ENCODE measurements at regions not wholly inside any gene's neighbourhood (a gene's known extent, or its start where the extent isn't known, plus 50 kb on each side); places are given as distances from the start of the nearest gene placed in this dataset.

DNA sequence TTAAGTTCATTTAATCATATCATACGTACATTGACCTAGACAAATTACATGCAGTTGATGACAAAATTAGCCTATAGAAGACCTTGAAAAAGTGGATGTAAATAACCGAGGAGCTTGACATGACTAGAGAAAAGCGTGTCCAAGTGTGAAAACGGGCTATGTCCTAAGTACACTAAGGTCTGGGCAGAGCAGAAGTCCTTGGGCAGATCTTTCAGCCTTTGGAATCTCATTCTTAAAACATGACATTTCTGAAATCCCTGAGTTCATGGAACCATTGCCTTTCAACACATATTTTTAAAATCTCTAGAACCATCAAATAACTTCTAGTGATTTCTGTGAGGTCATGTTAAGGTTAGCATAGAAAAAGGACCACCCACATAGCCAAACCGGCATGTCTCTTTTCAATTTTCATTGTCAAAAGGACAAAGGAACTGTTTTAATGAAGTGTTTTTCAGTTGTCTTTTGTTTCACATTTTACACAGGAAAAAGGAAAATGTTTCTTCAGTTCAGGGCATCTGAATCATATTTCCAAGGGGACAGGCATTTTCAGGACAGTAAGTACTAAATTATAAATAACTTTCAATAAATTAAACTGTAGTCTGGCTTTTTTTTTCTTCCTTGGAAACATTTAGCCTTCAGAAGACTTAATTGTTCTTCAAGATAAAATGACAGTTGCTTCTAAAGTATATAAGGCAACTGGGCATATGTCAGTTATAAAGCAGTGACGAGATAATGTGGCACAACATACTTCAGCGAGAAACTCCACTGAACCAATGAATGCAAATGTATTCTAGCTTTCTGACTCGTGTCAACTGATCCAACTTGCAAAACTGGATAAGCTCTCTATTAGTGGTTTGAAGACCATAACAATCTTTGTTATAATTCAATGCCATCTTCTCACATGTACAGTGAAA lies 416.8 kb downstream of the NFIB start:
- DNase-seq: no peak
- no peaks in the 10 kb centered on the region for H3K36me3 ChIP-seq
- H3K27me3 ChIP-seq: no peaks in the 10 kb centered on the region
- H3K4me3 ChIP-seq (ENCODE audit: low read depth, low read length): no peak overlapping the region
- TF ChIP-seq, protein P1, sequence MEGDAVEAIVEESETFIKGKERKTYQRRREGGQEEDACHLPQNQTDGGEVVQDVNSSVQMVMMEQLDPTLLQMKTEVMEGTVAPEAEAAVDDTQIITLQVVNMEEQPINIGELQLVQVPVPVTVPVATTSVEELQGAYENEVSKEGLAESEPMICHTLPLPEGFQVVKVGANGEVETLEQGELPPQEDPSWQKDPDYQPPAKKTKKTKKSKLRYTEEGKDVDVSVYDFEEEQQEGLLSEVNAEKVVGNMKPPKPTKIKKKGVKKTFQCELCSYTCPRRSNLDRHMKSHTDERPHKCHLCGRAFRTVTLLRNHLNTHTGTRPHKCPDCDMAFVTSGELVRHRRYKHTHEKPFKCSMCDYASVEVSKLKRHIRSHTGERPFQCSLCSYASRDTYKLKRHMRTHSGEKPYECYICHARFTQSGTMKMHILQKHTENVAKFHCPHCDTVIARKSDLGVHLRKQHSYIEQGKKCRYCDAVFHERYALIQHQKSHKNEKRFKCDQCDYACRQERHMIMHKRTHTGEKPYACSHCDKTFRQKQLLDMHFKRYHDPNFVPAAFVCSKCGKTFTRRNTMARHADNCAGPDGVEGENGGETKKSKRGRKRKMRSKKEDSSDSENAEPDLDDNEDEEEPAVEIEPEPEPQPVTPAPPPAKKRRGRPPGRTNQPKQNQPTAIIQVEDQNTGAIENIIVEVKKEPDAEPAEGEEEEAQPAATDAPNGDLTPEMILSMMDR (IDR thresholded peaks at IDR 0.05; ENCODE audit: low read depth, low read length): no peak
- peaks cover 13% of the 10 kb centered on the region for H3K4me1 ChIP-seq
- no peaks in the 10 kb centered on the region for H3K9me3 ChIP-seq

- no peaks in the 10 kb centered on the region for H3K36me3 ChIP-seq
- no peaks in the 10 kb centered on the region for H3K9me3 ChIP-seq
- no peak overlapping the region for H3K4me3 ChIP-seq (ENCODE audit: low read depth, low read length)
- peaks cover 13% of the 10 kb centered on the region for H3K4me1 ChIP-seq
- H3K27me3 ChIP-seq: no peaks in the 10 kb centered on the region
- TF ChIP-seq, protein P1 (IDR thresholded peaks at IDR 0.05; ENCODE audit: low read depth, low read length): no peak
- no peak for DNase-seq
These were observed 417.9 kb downstream of the NFIB start for GRCh38 chr9:13896047-13896446.

- H3K27me3 ChIP-seq: no peaks in the 10 kb centered on the region
- H3K9me3 ChIP-seq: no peaks in the 10 kb centered on the region
- TF ChIP-seq, protein P1 (IDR thresholded peaks at IDR 0.05; ENCODE audit: low read depth, low read length): no peak
- no peak overlapping the region for H3K4me3 ChIP-seq (ENCODE audit: low read depth, low read length)
- H3K36me3 ChIP-seq: no peaks in the 10 kb centered on the region
- no peaks in the 10 kb centered on the region; the same call in 1 of the 2 replicates for H3K4me1 ChIP-seq
- no peak for DNase-seq
These were observed 428.7 kb downstream of the NFIB start for GRCh38 chr9:13885258-13885657.

DNA sequence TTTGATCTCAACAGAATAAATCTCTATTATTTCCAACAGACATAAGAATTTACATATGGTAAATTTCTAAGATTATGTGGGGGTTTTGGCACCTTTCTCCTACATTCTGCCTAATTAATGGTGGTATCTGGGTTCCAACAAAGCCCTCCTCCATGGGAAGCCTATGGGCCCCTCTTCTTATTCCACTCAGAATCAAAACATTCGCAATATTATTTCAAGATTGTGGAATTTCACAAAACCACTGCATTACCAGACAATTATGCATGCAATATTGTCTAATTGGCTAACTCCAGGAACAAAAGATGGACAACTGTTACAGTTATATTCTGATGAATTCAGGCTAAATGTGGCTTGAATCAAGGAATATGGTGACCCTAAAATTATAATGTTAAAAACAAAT lies 434.0 kb downstream of the NFIB start:
- H3K27me3 ChIP-seq: no peaks in the 10 kb centered on the region
- H3K4me3 ChIP-seq (ENCODE audit: low read depth, low read length): no peak overlapping the region
- H3K4me1 ChIP-seq: no peaks in the 10 kb centered on the region; the same call in 1 of the 2 replicates
- DNase-seq: no peak
- TF ChIP-seq, protein P1 (IDR thresholded peaks at IDR 0.05; ENCODE audit: low read depth, low read length): no peak
- H3K9me3 ChIP-seq: no peaks in the 10 kb centered on the region
- no peaks in the 10 kb centered on the region for H3K36me3 ChIP-seq

GRCh38 chr9:13879011-13879410 lies 434.9 kb downstream of the NFIB start:
- Histone ChIP-seq H3K36me3 (no peaks in the 10 kb centered on the region), H3K27me3 (no peaks in the 10 kb centered on the region), H3K4me1 (no peaks in the 10 kb centered on the region; the same call in 1 of the 2 replicates), H3K4me3 (ENCODE audit: low read depth, low read length) (no peak overlapping the region), H3K9me3 (no peaks in the 10 kb centered on the region)
- DNase-seq: no peak
- TF ChIP-seq, protein P1 (IDR thresholded peaks at IDR 0.05; ENCODE audit: low read depth, low read length): no peak

DNA sequence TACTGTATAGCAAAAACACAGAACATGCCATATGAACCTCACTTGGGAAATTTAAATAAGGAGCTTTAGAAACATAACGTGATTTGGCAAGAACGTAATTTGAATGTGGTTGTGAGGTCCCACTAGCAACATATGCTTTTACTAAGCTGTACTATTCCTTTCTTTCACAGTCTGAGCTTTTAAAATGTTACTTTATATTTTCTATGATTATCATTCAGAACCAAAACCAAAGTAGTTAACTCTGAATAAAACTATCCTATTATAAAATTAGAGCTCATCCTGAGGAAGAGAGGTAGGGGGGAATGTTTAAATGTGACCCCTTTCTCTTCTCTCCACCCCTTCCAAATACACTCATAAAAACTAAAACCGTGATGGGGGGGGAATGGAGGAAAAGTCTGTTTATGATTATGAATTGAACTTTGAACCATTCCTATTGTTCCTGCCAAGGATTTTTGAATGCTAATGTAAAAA lies 435.7 kb downstream of the NFIB start:
- H3K27me3 ChIP-seq: no peaks in the 10 kb centered on the region
- no peak overlapping the region for H3K4me3 ChIP-seq (ENCODE audit: low read depth, low read length)
- no peaks in the 10 kb centered on the region for H3K9me3 ChIP-seq
- TF ChIP-seq, protein P1 (IDR thresholded peaks at IDR 0.05; ENCODE audit: low read depth, low read length): no peak
- no peak for DNase-seq
- no peaks in the 10 kb centered on the region for H3K36me3 ChIP-seq
- H3K4me1 ChIP-seq: no peaks in the 10 kb centered on the region

Measured in BE2C (cell line).